Breast epithelium (tissue), 3 donors: ENCODE measurements at regions not wholly inside any gene's neighbourhood (a gene's known extent, or its start where the extent isn't known, plus 50 kb on each side); places are given as distances from the start of the nearest gene placed in this dataset.

Source experiments
- POLR2A ChIP-seq: fragments of 450-650 bp; IDR thresholded peaks from one replicate; pipeline ENCODE4 v1.6.1; 2016; ENCODE audit warnings: antibody characterized with exemption, mild to moderate bottlenecking, moderate library complexity
- POLR2AphosphoS5 ChIP-seq, 3 donors: sonication (generic); formaldehyde crosslinking; IDR thresholded peaks; one replicate each; pipeline ENCODE4 v1.6.1; 2017; ENCODE audit warnings: antibody characterized with exemption in 3 of 3
- TF ChIP-seq, protein P1 (sequence below), 3 donors: fragments of 450-650 bp; IDR thresholded peaks; one replicate each; pipeline ENCODE4 v1.5.1; 2016 to 2017; ENCODE audit warnings: antibody characterized with exemption in 3 of 3, mild to moderate bottlenecking in 3 of 3, moderate library complexity in 3 of 3

DNA sequence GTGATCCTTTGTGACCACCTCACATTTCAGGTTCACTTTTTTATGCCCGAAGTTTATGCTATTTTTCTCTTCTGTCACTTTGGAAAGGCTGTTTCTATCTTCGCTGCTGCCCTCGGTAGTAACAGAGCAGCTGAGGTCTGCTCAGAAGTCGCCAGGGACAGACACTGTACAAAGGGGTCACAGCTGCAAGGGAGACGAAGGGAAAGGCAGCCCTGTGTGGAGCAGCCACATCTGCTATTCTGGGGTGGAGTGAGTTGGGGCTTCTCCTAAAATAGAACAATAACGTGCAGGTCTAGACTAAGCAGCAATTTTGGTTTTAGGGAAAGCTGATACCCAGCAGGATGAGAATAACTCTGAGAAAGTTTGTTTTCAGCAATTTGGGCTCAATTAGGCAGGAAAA is 72.5 kb downstream of the ACTL7B start:
- TF ChIP-seq, protein P1, sequence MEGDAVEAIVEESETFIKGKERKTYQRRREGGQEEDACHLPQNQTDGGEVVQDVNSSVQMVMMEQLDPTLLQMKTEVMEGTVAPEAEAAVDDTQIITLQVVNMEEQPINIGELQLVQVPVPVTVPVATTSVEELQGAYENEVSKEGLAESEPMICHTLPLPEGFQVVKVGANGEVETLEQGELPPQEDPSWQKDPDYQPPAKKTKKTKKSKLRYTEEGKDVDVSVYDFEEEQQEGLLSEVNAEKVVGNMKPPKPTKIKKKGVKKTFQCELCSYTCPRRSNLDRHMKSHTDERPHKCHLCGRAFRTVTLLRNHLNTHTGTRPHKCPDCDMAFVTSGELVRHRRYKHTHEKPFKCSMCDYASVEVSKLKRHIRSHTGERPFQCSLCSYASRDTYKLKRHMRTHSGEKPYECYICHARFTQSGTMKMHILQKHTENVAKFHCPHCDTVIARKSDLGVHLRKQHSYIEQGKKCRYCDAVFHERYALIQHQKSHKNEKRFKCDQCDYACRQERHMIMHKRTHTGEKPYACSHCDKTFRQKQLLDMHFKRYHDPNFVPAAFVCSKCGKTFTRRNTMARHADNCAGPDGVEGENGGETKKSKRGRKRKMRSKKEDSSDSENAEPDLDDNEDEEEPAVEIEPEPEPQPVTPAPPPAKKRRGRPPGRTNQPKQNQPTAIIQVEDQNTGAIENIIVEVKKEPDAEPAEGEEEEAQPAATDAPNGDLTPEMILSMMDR (IDR thresholded peaks at IDR 0.05): no peak
- no peak for TF ChIP-seq POLR2A
- no peak for TF ChIP-seq POLR2AphosphoS5 (IDR thresholded peaks at IDR 0.05)
